ENCODE measurements at regions not wholly inside any gene's neighbourhood (a gene's known extent, or its start where the extent isn't known, plus 50 kb on each side); places are given as distances from the start of the nearest gene placed in this dataset.
"Not testable (repeated sequence)": the region's sequence is repeated elsewhere in the genome, so short reads cannot be mapped to it uniquely, and the experiment has no call there.

- in situ Hi-C loops (cut with MboI; ENCODE audit: low sequenced_read_pairs), result no loop called here
These were observed 341.8 kb upstream of the GJE1 start for GRCh38 chr6:141790921-141791320.

- in situ Hi-C loops (cut with MboI; ENCODE audit: low sequenced_read_pairs), result no loop called here
These were observed 344.6 kb upstream of the GJE1 start for GRCh38 chr6:141788096-141788495.

GRCh38 chr6:141783585-141783984, 349.1 kb upstream of the GJE1 start:
- in situ Hi-C loops (cut with MboI; ENCODE audit: low sequenced_read_pairs), result no loop called here

GRCh38 chr6:141780296-141780695, 352.4 kb upstream of the GJE1 start:
- in situ Hi-C loops (cut with MboI; ENCODE audit: low sequenced_read_pairs), result no loop called here

GRCh38 chr6:141764388-141764787, 368.3 kb upstream of the GJE1 start:
- in situ Hi-C loops (cut with MboI; ENCODE audit: low sequenced_read_pairs), result no loop called here

GRCh38 chr6:141758430-141758829, 374.3 kb upstream of the GJE1 start:
- in situ Hi-C loops (cut with MboI; ENCODE audit: low sequenced_read_pairs), result no loop called here

- in situ Hi-C loops (cut with MboI; ENCODE audit: low sequenced_read_pairs), result no loop called here
These were observed 379.5 kb upstream of the GJE1 start for GRCh38 chr6:141753180-141753579.

GRCh38 chr6:141752677-141753076, 380.0 kb upstream of the GJE1 start:
- in situ Hi-C loops (cut with MboI; ENCODE audit: low sequenced_read_pairs), result no loop called here

- in situ Hi-C loops (cut with MboI; ENCODE audit: low sequenced_read_pairs), result not testable (repeated sequence)
These were observed 386.4 kb upstream of the GJE1 start for GRCh38 chr6:141746324-141746723.

- in situ Hi-C loops (cut with MboI; ENCODE audit: low sequenced_read_pairs), result no loop called here
These were observed 387.8 kb upstream of the GJE1 start for GRCh38 chr6:141744971-141745370.

- in situ Hi-C loops (cut with MboI; ENCODE audit: low sequenced_read_pairs), result no loop called here
These were observed 388.4 kb upstream of the GJE1 start for GRCh38 chr6:141744194-141744925.

- in situ Hi-C loops (cut with MboI; ENCODE audit: low sequenced_read_pairs), result no loop called here
These were observed 396.6 kb upstream of the GJE1 start for GRCh38 chr6:141736104-141736503.

- in situ Hi-C loops (cut with MboI; ENCODE audit: low sequenced_read_pairs), result no loop called here
These were observed 397.6 kb upstream of the GJE1 start for GRCh38 chr6:141735126-141735525.

GRCh38 chr6:141734071-141734840, 398.5 kb upstream of the GJE1 start:
- in situ Hi-C loops (cut with MboI; ENCODE audit: low sequenced_read_pairs), result no loop called here

- in situ Hi-C loops (cut with MboI; ENCODE audit: low sequenced_read_pairs), result no loop called here
These were observed 403.6 kb upstream of the GJE1 start for GRCh38 chr6:141729146-141729545.

- in situ Hi-C loops (cut with MboI; ENCODE audit: low sequenced_read_pairs), result no loop called here
These were observed 404.4 kb upstream of the GJE1 start for GRCh38 chr6:141728330-141728729.

- in situ Hi-C loops (cut with MboI; ENCODE audit: low sequenced_read_pairs), result no loop called here
These were observed 406.5 kb upstream of the GJE1 start for GRCh38 chr6:141726248-141726647.

- in situ Hi-C loops (cut with MboI; ENCODE audit: low sequenced_read_pairs), result no loop called here
These were observed 408.0 kb upstream of the GJE1 start for GRCh38 chr6:141724731-141725130.

- in situ Hi-C loops (cut with MboI; ENCODE audit: low sequenced_read_pairs), result no loop called here
These were observed 413.2 kb upstream of the GJE1 start for GRCh38 chr6:141719476-141719875.

- in situ Hi-C loops (cut with MboI; ENCODE audit: low sequenced_read_pairs), result no loop called here
These were observed 427.3 kb upstream of the GJE1 start for GRCh38 chr6:141705431-141705830.

- in situ Hi-C loops (cut with MboI; ENCODE audit: low sequenced_read_pairs), result no loop called here
These were observed 428.6 kb upstream of the GJE1 start for GRCh38 chr6:141704151-141704550.

- in situ Hi-C loops (cut with MboI; ENCODE audit: low sequenced_read_pairs), result no loop called here
These were observed 431.0 kb upstream of the GJE1 start for GRCh38 chr6:141701732-141702131.
